GM23338 (cell line): ENCODE measurements at regions not wholly inside any gene's neighbourhood (a gene's known extent, or its start where the extent isn't known, plus 50 kb on each side); places are given as distances from the start of the nearest gene placed in this dataset.

Experiments used
- ATAC-seq: fragments of 200-7000 bp; cut with Tn5 transposase; 3 replicates; pipeline ENCODE4 v1.9.1; 2020
- DNase-seq: peaks from one replicate; pipeline ENCODE4 v3.0.0-alpha.2; 2015; ENCODE audit warnings: low spot score
- H2AFZ ChIP-seq: fragments of 200-600 bp; sonication (generic); 2 replicates; pipeline ENCODE4 v1.8.0; 2016; ENCODE audit warnings: antibody characterized with exemption, mild to moderate bottlenecking, moderate library complexity
- H3F3A ChIP-seq: fragments of 200-600 bp; sonication (generic); replicated peaks from 2 replicates; pipeline ENCODE4 v1.8.0; 2017; ENCODE audit warnings: antibody characterized with exemption, mixed run types, low read depth
- H3K27ac ChIP-seq: fragments of 200-600 bp; sonication (generic); 2 replicates; pipeline ENCODE4 v1.6.1; 2016; ENCODE audit warnings: low read depth
- H3K27me3 ChIP-seq: fragments of 200-600 bp; sonication (generic); 2 replicates; pipeline ENCODE4 v1.8.0; 2016; ENCODE audit warnings: mild to moderate bottlenecking, mixed run types, moderate library complexity; ENCODE audit not compliant: insufficient read depth
- H3K36me3 ChIP-seq: fragments of 200-600 bp; sonication (generic); 2 replicates; pipeline ENCODE4 v1.8.0; 2016; ENCODE audit warnings: mild to moderate bottlenecking; ENCODE audit not compliant: insufficient read depth
- H3K4me1 ChIP-seq: fragments of 200-600 bp; sonication (generic); 2 replicates; pipeline ENCODE4 v1.8.0; 2016; ENCODE audit warnings: mild to moderate bottlenecking, moderate library complexity; ENCODE audit not compliant: insufficient read depth
- H3K4me2 ChIP-seq: fragments of 200-600 bp; sonication (generic); 2 replicates; pipeline ENCODE4 v1.7.1; 2017; ENCODE audit warnings: mixed run types
- H3K4me3 ChIP-seq: fragments of 200-600 bp; sonication (generic); 2 replicates; pipeline ENCODE4 v1.6.1; 2016; ENCODE audit warnings: mixed run types
- H3K79me2 ChIP-seq: fragments of 200-600 bp; sonication (generic); replicated peaks from 2 replicates; pipeline ENCODE4 v1.8.0; 2017; ENCODE audit warnings: mild to moderate bottlenecking; ENCODE audit not compliant: insufficient read depth
- H3K9me2 ChIP-seq: fragments of 200-600 bp; sonication (generic); 2 replicates; pipeline ENCODE4 v1.8.0; 2017; ENCODE audit not compliant: insufficient read depth
- H4K20me1 ChIP-seq: fragments of 200-600 bp; sonication (generic); replicated peaks from 2 replicates; pipeline ENCODE4 v1.8.0; 2017; ENCODE audit warnings: mild to moderate bottlenecking; ENCODE audit not compliant: insufficient read depth
- H3K27ac Mint-ChIP-seq: 2 replicates; pipeline ENCODE4 v1.8.0; 2020; ENCODE audit warnings: inconsistent platforms, mild to moderate bottlenecking, moderate library complexity, mixed read lengths
- H3K27me3 Mint-ChIP-seq: 3 replicates; pipeline ENCODE4 v1.8.0; 2022; ENCODE audit warnings: low read depth, mild to moderate bottlenecking, moderate library complexity, mixed read lengths, inconsistent platforms; ENCODE audit not compliant: insufficient read depth, poor library complexity
- H3K36me3 Mint-ChIP-seq: 3 replicates; pipeline ENCODE4 v1.8.0; 2021; ENCODE audit warnings: low read depth, mild to moderate bottlenecking, inconsistent platforms, moderate library complexity, mixed read lengths
- H3K4me1 Mint-ChIP-seq: 3 replicates; pipeline ENCODE4 v1.8.0; 2020; ENCODE audit warnings: mild to moderate bottlenecking, inconsistent platforms, mixed read lengths
- H3K4me3 Mint-ChIP-seq: 3 replicates; pipeline ENCODE4 v1.8.0; 2021; ENCODE audit warnings: moderate library complexity, mild to moderate bottlenecking, inconsistent platforms, mixed read lengths
- H3K9me3 Mint-ChIP-seq: 3 replicates; pipeline ENCODE4 v1.8.0; 2020; ENCODE audit warnings: moderate library complexity, mild to moderate bottlenecking, inconsistent platforms, mixed read lengths
- CTCF ChIP-seq, 2 experiments: fragments of 200-600 bp in 1 of 2; sonication (generic) in 1 of 2; conservative IDR thresholded peaks; 2 replicates each; pipeline versions ENCODE4 v1.5.1 to v1.6.1; 2016 to 2017; ENCODE audit warnings: antibody characterized with exemption in 2 of 2, low read depth in 2 of 2, mild to moderate bottlenecking in 2 of 2, moderate library complexity in 1 of 2
- ETS1 ChIP-seq: IDR thresholded peaks from 2 replicates; pipeline ENCODE4 v1.6.1; 2016; ENCODE audit warnings: antibody characterized with exemption
- JUNB ChIP-seq: IDR thresholded peaks from one replicate; pipeline ENCODE4 v1.6.1; 2016; ENCODE audit warnings: antibody characterized with exemption; ENCODE audit not compliant: unreplicated experiment
- NANOG ChIP-seq: IDR thresholded peaks from 2 replicates; pipeline ENCODE4 v1.6.1; 2016; ENCODE audit warnings: antibody characterized with exemption, borderline replicate concordance
- ZNF114 ChIP-seq: fragments of 250-450 bp; sonication (Bioruptor Pico); IDR thresholded peaks from 2 replicates; pipeline ENCODE4 v1.5.0; 2020; ENCODE audit warnings: mild to moderate bottlenecking, moderate library complexity
- ZNF462 ChIP-seq: fragments of 250-450 bp; sonication (Bioruptor Pico); IDR thresholded peaks from 2 replicates; pipeline ENCODE4 v1.5.0; 2020; ENCODE audit warnings: mild to moderate bottlenecking, moderate library complexity

- TF ChIP-seq ZNF114: no peak
- no peak for TF ChIP-seq ZNF462 (CRISPR knock-in tag)
- TF ChIP-seq ETS1: no peak
- no peak for TF ChIP-seq NANOG
These were observed 106.8 kb upstream of the EXOC2 start (continued) for GRCh38 chr6:799769-800168.

- no peak overlapping the region for H3K4me3 Mint-ChIP-seq
- Histone ChIP-seq H3K36me3 (no peaks in the 10 kb centered on the region), H3K4me1 (peaks cover 18% of the 10 kb centered on the region), H4K20me1 (no peaks in the 10 kb centered on the region), H3K4me3 (no peak overlapping the region), H3K9me2 (no peaks in the 10 kb centered on the region), H3K79me2 (no peaks in the 10 kb centered on the region), H3K27ac (no peak overlapping the region), H2AFZ (no peak overlapping the region), H3K27me3 (no peaks in the 10 kb centered on the region), H3K4me2 (no peak overlapping the region), H3F3A (no peaks in the 10 kb centered on the region)
- no peak for TF ChIP-seq JUNB
- peak; percentile 80 to 89 for TF ChIP-seq CTCF (conservative IDR thresholded peaks at IDR 0.05; ENCODE audit: low read depth in 2 of 2)
- H3K4me1 Mint-ChIP-seq: peaks cover 24% of the 10 kb centered on the region
- H3K27me3 Mint-ChIP-seq: peaks cover 4% of the 10 kb centered on the region
- ATAC-seq (peak; percentile 60), DNase-seq (peak; percentile 80)
- H3K27ac Mint-ChIP-seq: no peak overlapping the region
- no peaks in the 10 kb centered on the region for H3K9me3 Mint-ChIP-seq
- no peaks in the 10 kb centered on the region for H3K36me3 Mint-ChIP-seq
These were observed 104.6 kb upstream of the EXOC2 start for GRCh38 chr6:797479-798077.
